ENCODE measurements at regions not wholly inside any gene's neighbourhood (a gene's known extent, or its start where the extent isn't known, plus 50 kb on each side); places are given as distances from the start of the nearest gene placed in this dataset.

- no TSS peak for BruUV-seq (replicated peaks)
- DNase-seq (ENCODE audit: extremely low read depth in 1 of 4, low spot score in 3 of 4) (no peak), ATAC-seq (no peak), FAIRE-seq (no peak)
- no peak overlapping the region for H3K27ac ChIP-seq (ENCODE audit: extremely low read depth, low read depth, low read length)
- in situ Hi-C loops (cut with MboI) (no loop called here), intact Hi-C loops (cut with micrococcal nuclease) (no loop called here)
- H3K9ac ChIP-seq (ENCODE audit: insufficient read depth in 1 of 2, low read depth in 2 of 2, low read length in 2 of 2), result no peak overlapping the region
- H4K20me1 ChIP-seq (replicated peaks; ENCODE audit: control insufficient read depth, insufficient read depth, low read length), result no peaks in the 10 kb centered on the region
- no peaks in the 10 kb centered on the region for H3K9me3 ChIP-seq (replicated peaks; ENCODE audit: control insufficient read depth, insufficient read depth, low read depth, low read length)
- ChIA-PET POLR2A (no interaction called here), CTCF (ENCODE audit: low intra/inter-chr PET ratio) (no interaction called here)
- H3K27me3 ChIP-seq (ENCODE audit: control insufficient read depth in 2 of 2, insufficient read depth in 2 of 2, low read length in 2 of 2), result no peaks in the 10 kb centered on the region
- no peaks in the 10 kb centered on the region for H3K36me3 ChIP-seq (ENCODE audit: control insufficient read depth, insufficient read depth, low read length)
- H3K4me2 ChIP-seq (ENCODE audit: insufficient read depth, low read length), result no peak overlapping the region
- H3K79me2 ChIP-seq (ENCODE audit: control insufficient read depth, insufficient read depth, low read length), result peaks cover 7% of the 10 kb centered on the region; the same call in 1 of the 3 replicates
- H3K4me1 ChIP-seq (replicated peaks in 1 of 2; ENCODE audit: control insufficient read depth in 2 of 2, insufficient read depth in 2 of 2, low read length in 2 of 2), result no peaks in the 10 kb centered on the region
- TF ChIP-seq HNRNPUL1 (IDR thresholded peaks at IDR 0.05; ENCODE audit: low read length) (no peak), ZNF696 (CRISPR knock-in tag; conservative IDR thresholded peaks at IDR 0.05) (no peak), ILK (tag; IDR thresholded peaks at IDR 0.05; ENCODE audit: borderline replicate concordance, low read depth) (no peak), NFXL1 (CRISPR knock-in tag; IDR thresholded peaks at IDR 0.05) (no peak)
- H3K9me1 ChIP-seq (ENCODE audit: control insufficient read depth, insufficient read depth, low read length), result no peaks in the 10 kb centered on the region
- no peak overlapping the region for H2AFZ ChIP-seq (ENCODE audit: low read depth, low read length)
- no peak overlapping the region for H3K4me3 ChIP-seq
Observed at GRCh38 chr10:45502458-45502857, 128.4 kb downstream of the ALOX5 start.

- in situ Hi-C loops (cut with MboI) (no loop called here), intact Hi-C loops (cut with micrococcal nuclease) (no loop called here)
- Histone ChIP-seq H3K4me3 (no peak overlapping the region), H3K36me3 (ENCODE audit: control insufficient read depth, insufficient read depth, low read length) (no peaks in the 10 kb centered on the region), H3K9me3 (replicated peaks; ENCODE audit: control insufficient read depth, insufficient read depth, low read depth, low read length) (peaks cover 2% of the 10 kb centered on the region; the same call in 1 of the 2 replicates), H4K20me1 (replicated peaks; ENCODE audit: control insufficient read depth, insufficient read depth, low read length) (no peaks in the 10 kb centered on the region), H3K9ac (ENCODE audit: insufficient read depth in 1 of 2, low read depth in 2 of 2, low read length in 2 of 2) (no peak overlapping the region), H2AFZ (ENCODE audit: low read depth, low read length) (no peak overlapping the region), H3K27me3 (ENCODE audit: control insufficient read depth in 2 of 2, insufficient read depth in 2 of 2, low read length in 2 of 2) (no peaks in the 10 kb centered on the region), H3K27ac (ENCODE audit: extremely low read depth, low read depth, low read length) (no peak overlapping the region), H3K9me1 (ENCODE audit: control insufficient read depth, insufficient read depth, low read length) (no peaks in the 10 kb centered on the region), H3K79me2 (ENCODE audit: control insufficient read depth, insufficient read depth, low read length) (peaks cover 9% of the 10 kb centered on the region; the same call in 1 of the 3 replicates), H3K4me1 (replicated peaks in 1 of 2; ENCODE audit: control insufficient read depth in 2 of 2, insufficient read depth in 2 of 2, low read length in 2 of 2) (no peaks in the 10 kb centered on the region), H3K4me2 (ENCODE audit: insufficient read depth, low read length) (no peak overlapping the region)
- POLR2A ChIA-PET, result no interaction called here
- BruUV-seq (replicated peaks), result no TSS peak
- DNase-seq (ENCODE audit: extremely low read depth in 1 of 4, low spot score in 3 of 4) (no peak), ATAC-seq (no peak), FAIRE-seq (no peak)
- CTCF ChIA-PET (ENCODE audit: low intra/inter-chr PET ratio), result no interaction called here
- no peak for TF ChIP-seq ETS1 (conservative IDR thresholded peaks at IDR 0.05; ENCODE audit: control insufficient read depth, low read depth, low read length)
- TF ChIP-seq ATF3 (IDR thresholded peaks at IDR 0.05), result peak; percentile 26; the same call in 1 of the 2 replicates
- TF ChIP-seq ATF3 (CRISPR knock-in tag; conservative IDR thresholded peaks at IDR 0.05), result no peak
Observed at GRCh38 chr10:45501791-45502190, 127.8 kb downstream of the ALOX5 start.

Data from K562 (cell line).